SU-DHL-6 (cell line): ENCODE measurements at regions not wholly inside any gene's neighbourhood (a gene's known extent, or its start where the extent isn't known, plus 50 kb on each side); places are given as distances from the start of the nearest gene placed in this dataset.

ENCODE experiments used
- H2AFZ ChIP-seq: fragments of 200-600 bp; sonication (generic); 2 replicates; pipeline ENCODE4 v1.6.1; 2014; ENCODE audit warnings: low read depth, mild to moderate bottlenecking, moderate library complexity, mixed read lengths, antibody characterized with exemption, low read length; ENCODE audit not compliant: severe bottlenecking
- H3F3A ChIP-seq: fragments of 200-600 bp; shearing (Covaris generic); 2 replicates; pipeline ENCODE4 v1.6.0; 2016; ENCODE audit warnings: antibody characterized with exemption, mild to moderate bottlenecking; ENCODE audit not compliant: insufficient read depth
- H3K27ac ChIP-seq: fragments of 200-600 bp; sonication (generic); 2 replicates; pipeline ENCODE4 v1.5.1; 2016; ENCODE audit warnings: low read depth, mild to moderate bottlenecking, low read length, moderate library complexity, mixed read lengths
- H3K27me3 ChIP-seq: fragments of 200-600 bp; sonication (generic), shearing (Covaris generic); 2 replicates; pipeline ENCODE4 v1.6.0; 2014; ENCODE audit warnings: mild to moderate bottlenecking, low read length
- H3K36me3 ChIP-seq: fragments of 200-600 bp; sonication (generic); 2 replicates; pipeline ENCODE4 v1.6.1; 2014; ENCODE audit warnings: mild to moderate bottlenecking, low read length, mixed read lengths
- H3K4me2 ChIP-seq: fragments of 300-600, 200-600 bp; shearing (Covaris generic), sonication (generic); 2 replicates; pipeline ENCODE4 v1.6.0; 2014; ENCODE audit warnings: low read length, low read depth, mild to moderate bottlenecking; ENCODE audit not compliant: poor library complexity, severe bottlenecking
- H3K4me3 ChIP-seq: fragments of 200-600 bp; sonication (generic); 2 replicates; pipeline ENCODE4 v1.5.1; 2014; ENCODE audit warnings: antibody characterized with exemption, low read length, mild to moderate bottlenecking, mixed read lengths; ENCODE audit not compliant: insufficient read depth, poor library complexity, severe bottlenecking
- H3K79me2 ChIP-seq: fragments of 200-600 bp; sonication (generic); 2 replicates; pipeline ENCODE4 v1.6.1; 2014; ENCODE audit warnings: mild to moderate bottlenecking, low read length, moderate library complexity; ENCODE audit not compliant: insufficient read depth
- H3K9ac ChIP-seq: fragments of 200-600 bp; sonication (generic); 2 replicates; pipeline ENCODE4 v1.7.0; 2014; ENCODE audit warnings: mild to moderate bottlenecking, low read length
- H3K9me2 ChIP-seq: fragments of 200-600 bp; sonication (generic); replicated peaks from 2 replicates; pipeline ENCODE4 v1.6.1; 2014; ENCODE audit warnings: low read length; ENCODE audit not compliant: insufficient read depth
- H3K9me3 ChIP-seq: fragments of 200-600 bp; sonication (generic); 2 replicates; pipeline ENCODE4 v1.6.1; 2014; ENCODE audit warnings: low read length, mixed read lengths; ENCODE audit not compliant: insufficient read depth
- H4K20me1 ChIP-seq: fragments of 200-600 bp; sonication (generic); 2 replicates; pipeline ENCODE4 v1.6.1; 2014; ENCODE audit warnings: low read depth, mild to moderate bottlenecking, antibody characterized with exemption, low read length, moderate library complexity, mixed read lengths
- CTCF ChIP-seq: fragments of 200-600 bp; sonication (generic); IDR thresholded peaks from one replicate; pipeline ENCODE4 v1.5.1; 2017; ENCODE audit warnings: antibody characterized with exemption, mild to moderate bottlenecking, low read length, moderate library complexity; ENCODE audit not compliant: insufficient read depth, poor library complexity, severe bottlenecking
- EZH2phosphoT487 ChIP-seq: fragments of 200-600 bp; sonication (generic), shearing (Covaris generic); conservative IDR thresholded peaks from 2 replicates; pipeline ENCODE4 v1.6.1; 2018; ENCODE audit warnings: mild to moderate bottlenecking, antibody characterized with exemption, low read length, moderate library complexity, mixed read lengths

- TF ChIP-seq CTCF (no peak), EZH2phosphoT487 (no peak)
- Histone ChIP-seq H3K27ac (no peak overlapping the region), H3K36me3 (no peaks in the 10 kb centered on the region), H2AFZ (no peak overlapping the region), H3K9me2 (no peaks in the 10 kb centered on the region), H3K4me2 (no peak overlapping the region), H3K9me3 (no peaks in the 10 kb centered on the region), H3K27me3 (no peaks in the 10 kb centered on the region), H3F3A (no peaks in the 10 kb centered on the region), H4K20me1 (no peaks in the 10 kb centered on the region), H3K4me3 (no peak overlapping the region), H3K9ac (no peak overlapping the region), H3K79me2 (no peaks in the 10 kb centered on the region)
Measured at GRCh38 chr15:66834881-66835878, 133.1 kb downstream of the SMAD6 start.

GRCh38 chr15:66836231-66837030, 134.4 kb downstream of the SMAD6 start:
- H3K4me3 ChIP-seq = no peak overlapping the region
- no peak overlapping the region for H3K4me2 ChIP-seq
- H3F3A ChIP-seq = no peaks in the 10 kb centered on the region
- H3K27ac ChIP-seq = no peak overlapping the region
- H4K20me1 ChIP-seq = no peaks in the 10 kb centered on the region
- H3K79me2 ChIP-seq = no peaks in the 10 kb centered on the region
- H2AFZ ChIP-seq = no peak overlapping the region
- no peak for TF ChIP-seq EZH2phosphoT487
- TF ChIP-seq CTCF = no peak
- H3K9ac ChIP-seq = no peak overlapping the region
- H3K9me2 ChIP-seq = no peaks in the 10 kb centered on the region
- H3K36me3 ChIP-seq = no peaks in the 10 kb centered on the region
- no peaks in the 10 kb centered on the region for H3K9me3 ChIP-seq
- no peaks in the 10 kb centered on the region for H3K27me3 ChIP-seq

- Histone ChIP-seq H2AFZ (no peak overlapping the region), H3K79me2 (no peaks in the 10 kb centered on the region), H3K4me3 (no peak overlapping the region), H3K9me2 (no peaks in the 10 kb centered on the region), H3F3A (no peaks in the 10 kb centered on the region), H3K4me2 (no peak overlapping the region), H4K20me1 (no peaks in the 10 kb centered on the region), H3K36me3 (no peaks in the 10 kb centered on the region), H3K27me3 (no peaks in the 10 kb centered on the region), H3K9me3 (no peaks in the 10 kb centered on the region), H3K9ac (no peak overlapping the region), H3K27ac (no peak overlapping the region)
- no peak for TF ChIP-seq EZH2phosphoT487
- TF ChIP-seq CTCF = no peak
Measured at GRCh38 chr15:66838202-66838601, 136.2 kb downstream of the SMAD6 start.
